Stimulated activated CD8-positive, alpha-beta memory T cell treated with anti-CD3 and anti-CD28 coated beads, Interleukin-4, amount 100 ng/mL, for 48 hours (primary cell): ENCODE measurements at regions not wholly inside any gene's neighbourhood (a gene's known extent, or its start where the extent isn't known, plus 50 kb on each side); places are given as distances from the start of the nearest gene placed in this dataset.

Experiments
- DNase-seq: peaks from one replicate; pipeline ENCODE4 v3.0.0-alpha.2; 2020

- no peak for DNase-seq
These were observed 162.5 kb downstream of the TRMT11 start for GRCh38 chr6:126148853-126149252.

- no peak for DNase-seq
These were observed 166.0 kb downstream of the TRMT11 start for GRCh38 chr6:126152372-126152745.

- DNase-seq, result no peak
These were observed 167.3 kb downstream of the TRMT11 start for GRCh38 chr6:126153661-126154060.

DNA sequence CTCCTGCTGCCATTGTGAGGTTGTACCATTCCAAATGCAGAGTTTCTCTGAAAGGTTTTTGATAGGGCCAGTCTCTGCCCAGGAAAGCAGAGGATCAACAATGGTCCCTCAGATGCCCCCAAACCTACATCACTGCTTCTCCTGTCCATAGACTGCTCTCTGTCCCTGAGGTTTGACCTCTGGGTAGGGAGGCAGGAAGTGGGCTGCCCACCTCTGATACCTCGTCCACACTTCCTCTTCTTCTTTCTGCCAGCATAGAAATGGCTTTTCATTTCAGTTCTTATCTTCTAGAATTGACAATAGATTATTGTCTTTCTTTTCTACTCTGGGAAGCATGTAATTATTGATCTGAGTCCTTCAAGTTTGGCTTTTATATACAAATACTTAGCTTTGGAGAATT lies 170.6 kb downstream of the TRMT11 start:
- no peak for DNase-seq

- no peak for DNase-seq
These were observed 172.2 kb upstream of the CENPW start for GRCh38 chr6:126167726-126168125.

DNA sequence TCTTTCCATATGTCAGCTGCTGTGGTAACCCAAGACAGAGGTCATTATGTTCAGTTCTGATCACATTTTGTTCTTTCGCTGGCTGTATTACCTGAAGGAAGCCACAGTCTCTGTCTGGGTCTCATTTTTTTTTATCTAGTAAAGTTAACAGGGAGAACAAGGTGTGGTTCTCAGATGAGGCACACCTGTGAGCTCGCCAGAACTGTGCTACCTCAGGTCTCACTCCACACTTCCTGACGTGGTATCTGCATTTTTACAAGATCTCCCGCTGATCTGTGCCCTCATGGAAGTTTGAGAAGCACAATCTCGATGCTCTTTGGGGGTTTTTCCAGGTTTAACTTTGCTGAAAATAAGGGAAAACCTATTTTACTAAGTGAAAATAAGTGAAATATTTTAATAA lies 169.5 kb upstream of the CENPW start:
- no peak for DNase-seq

GRCh38 chr6:126170978-126171382 lies 168.9 kb upstream of the CENPW start:
- no peak for DNase-seq

- DNase-seq, result no peak
These were observed 167.8 kb upstream of the CENPW start for GRCh38 chr6:126172131-126172530.

GRCh38 chr6:126173265-126173664 lies 166.7 kb upstream of the CENPW start:
- DNase-seq, result no peak

DNA sequence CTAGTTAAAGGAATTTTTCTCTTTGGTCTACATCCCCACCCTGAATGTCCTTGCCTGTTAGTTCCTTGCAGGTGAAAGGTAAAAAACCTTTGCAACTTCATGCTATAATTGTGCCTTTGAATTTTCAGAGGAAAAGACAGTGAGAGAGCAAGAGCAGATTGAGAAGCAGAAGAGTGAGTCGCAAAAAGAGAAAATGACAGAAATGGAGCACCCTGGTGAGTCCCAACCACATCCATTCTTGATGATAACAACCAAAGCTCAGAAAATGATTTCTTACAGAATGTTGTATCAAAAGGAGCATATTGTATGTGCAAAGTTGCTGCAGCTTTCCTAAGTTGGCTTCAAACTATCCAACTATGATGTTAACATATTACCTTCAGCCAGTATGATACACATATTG lies 165.2 kb upstream of the CENPW start:
- DNase-seq, result no peak

DNA sequence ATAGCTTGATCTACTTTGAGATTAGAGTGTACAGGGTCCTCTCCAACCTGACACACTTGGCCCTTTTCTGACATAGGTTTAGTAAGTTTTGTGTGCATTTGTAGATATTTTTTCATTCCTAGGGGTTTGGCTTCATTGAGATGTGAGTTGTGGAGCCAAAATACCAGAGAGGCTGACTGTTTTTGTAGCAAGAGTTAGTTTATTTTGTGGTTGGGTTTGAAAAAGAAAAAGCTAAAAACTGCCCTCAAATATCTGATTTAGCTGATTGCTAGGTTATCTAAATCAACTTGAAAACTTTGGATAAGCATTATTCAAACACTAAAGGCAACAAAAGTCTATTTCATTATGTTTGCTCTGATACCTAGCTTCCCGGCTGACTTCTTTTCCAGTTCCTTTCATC lies 164.7 kb upstream of the CENPW start:
- no peak for DNase-seq

DNA sequence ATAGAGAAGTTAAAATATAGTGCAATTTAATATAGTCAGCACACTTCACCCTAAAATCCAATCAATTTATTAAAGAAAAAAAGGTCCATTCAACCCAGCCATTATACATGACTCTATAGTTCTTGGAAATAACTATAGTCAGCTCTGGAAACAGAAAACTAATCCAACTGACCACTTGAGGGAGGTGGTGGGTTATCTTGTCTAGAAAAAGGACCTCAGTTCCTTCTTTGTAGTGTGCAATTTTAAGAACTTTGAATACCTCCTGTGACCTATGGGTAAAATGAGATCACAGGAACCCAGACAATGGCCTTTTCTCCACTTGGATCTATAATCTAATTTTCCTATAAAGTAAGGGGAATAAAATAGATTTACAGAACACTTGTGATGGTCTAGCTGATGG lies 163.6 kb upstream of the CENPW start:
- DNase-seq, result no peak

DNA sequence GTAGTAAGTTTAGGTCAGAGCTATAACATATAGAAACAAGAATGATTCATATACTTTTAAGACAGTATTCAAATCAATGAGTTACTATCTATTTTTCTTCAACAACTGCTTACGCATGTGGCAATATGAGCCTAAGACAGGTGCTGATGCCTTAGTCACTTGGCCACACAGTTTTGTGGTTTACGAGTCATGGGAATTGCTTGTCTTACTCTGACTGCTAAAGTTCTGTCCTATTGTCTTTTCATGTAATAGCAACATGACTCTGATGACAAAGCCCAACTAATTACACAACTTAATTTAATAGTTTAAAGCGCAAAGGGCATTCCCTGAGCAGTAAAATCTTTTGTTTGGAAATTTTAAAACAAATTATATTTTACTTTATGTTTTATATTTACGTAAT lies 159.3 kb upstream of the CENPW start:
- peak; percentile 41 for DNase-seq

- DNase-seq, result no peak
These were observed 158.7 kb upstream of the CENPW start for GRCh38 chr6:126181173-126181741.

DNA sequence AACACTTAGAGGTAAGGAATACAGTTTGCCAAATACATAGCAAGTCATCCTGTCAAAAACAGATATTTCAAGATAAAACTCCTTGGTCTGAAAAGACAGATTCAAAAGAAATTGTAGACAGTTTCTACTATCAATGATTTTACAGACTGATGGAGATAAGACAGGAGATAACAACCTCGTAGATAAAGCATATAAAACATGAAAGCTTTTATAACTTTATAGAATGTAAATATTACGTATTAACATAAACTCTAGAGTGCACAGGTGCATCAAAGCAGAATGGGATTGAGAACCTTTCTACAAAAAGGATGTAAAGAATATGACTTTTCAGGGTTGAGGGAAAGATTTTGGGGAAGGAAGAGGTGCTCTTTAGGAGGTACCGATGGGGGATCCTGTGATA lies 158.0 kb upstream of the CENPW start:
- no peak for DNase-seq

DNA sequence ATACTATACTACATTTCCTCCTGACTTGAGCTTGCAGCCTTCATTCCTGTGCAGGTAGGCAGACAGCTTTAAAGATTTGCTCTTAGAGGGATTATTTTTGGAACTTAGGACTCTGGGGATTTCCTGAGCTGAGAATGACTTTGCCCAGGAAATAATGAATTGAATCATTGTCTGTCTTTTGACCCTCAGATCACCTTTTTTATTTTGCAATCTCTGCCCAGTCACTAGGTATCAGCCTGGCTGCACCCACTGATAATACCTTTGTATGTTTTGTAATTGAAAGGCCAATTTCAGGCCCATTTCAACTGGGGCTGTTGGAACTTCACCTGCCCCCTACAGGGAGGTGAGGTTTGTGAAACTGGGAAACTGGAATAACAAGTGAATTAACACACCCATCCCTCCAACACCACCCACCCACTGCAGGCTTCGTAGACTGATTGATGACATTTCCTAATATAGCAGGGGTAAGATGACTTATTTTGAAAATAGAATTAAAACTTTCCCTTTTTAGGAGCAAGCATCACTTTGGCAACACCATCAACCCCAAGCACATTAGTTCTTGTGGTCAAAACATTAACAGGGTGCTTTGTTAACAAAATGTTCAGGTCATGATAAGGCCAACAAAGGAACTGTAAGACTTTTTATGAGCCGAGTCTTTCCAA lies 157.1 kb upstream of the CENPW start:
- DNase-seq, result no peak

- DNase-seq, result no peak
These were observed 154.1 kb upstream of the CENPW start for GRCh38 chr6:126185774-126186173.

DNA sequence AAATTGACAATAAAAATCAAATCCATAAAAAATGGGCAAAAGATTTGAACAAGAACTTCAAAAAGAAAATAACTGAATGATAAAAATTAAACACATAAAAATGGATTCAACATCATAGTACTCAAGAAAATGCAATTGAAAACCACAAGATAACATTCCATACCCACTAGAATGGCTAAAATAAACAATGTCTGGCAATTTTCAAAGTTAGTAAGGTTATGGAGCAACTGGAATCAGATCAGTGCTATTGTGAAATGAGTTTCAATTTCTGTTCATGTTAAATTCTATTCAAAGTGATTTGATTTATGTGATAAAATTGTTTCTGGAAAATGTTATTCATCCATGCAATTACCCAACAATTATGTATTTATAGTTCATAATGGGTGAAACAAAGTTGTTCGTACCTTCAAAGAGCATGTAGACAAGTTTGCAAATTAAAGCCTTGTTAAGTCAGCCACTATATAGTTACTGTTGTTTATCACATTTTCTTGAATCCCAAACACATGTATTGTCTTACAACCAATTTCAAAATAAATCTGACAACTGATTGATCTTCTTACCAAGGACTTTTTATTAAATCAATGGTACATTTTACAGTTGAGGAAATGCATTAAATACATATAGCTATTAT lies 151.5 kb upstream of the CENPW start:
- no peak for DNase-seq

DNA sequence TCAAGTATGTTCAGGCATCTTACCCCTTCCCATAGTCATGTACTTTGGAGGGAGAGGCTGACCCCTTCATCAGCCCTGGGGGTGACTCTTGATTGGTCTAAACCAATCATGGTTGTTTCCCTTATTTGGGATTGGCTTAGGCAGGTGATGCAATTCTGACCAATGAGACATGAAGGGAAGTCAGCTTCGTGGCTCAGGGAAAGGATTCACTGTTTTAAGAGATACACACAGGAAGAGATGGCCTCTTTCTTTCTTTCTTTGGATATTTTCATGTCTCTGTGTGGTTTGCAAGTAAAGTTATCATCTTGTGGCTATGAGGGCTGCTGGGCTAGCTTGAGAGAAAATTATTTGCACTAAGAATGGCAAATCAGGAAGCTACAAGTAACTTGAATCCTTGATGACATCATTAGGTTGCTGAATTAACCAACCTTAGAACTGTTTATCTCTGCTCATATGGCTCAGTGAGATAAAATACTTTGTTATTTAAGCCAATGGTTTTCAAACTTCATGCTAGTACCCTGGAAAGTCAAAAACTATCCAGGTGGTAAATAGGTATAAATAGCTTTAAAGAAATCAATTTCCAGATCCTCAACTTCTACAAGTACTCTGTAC lies 144.2 kb upstream of the CENPW start:
- no peak for DNase-seq

DNA sequence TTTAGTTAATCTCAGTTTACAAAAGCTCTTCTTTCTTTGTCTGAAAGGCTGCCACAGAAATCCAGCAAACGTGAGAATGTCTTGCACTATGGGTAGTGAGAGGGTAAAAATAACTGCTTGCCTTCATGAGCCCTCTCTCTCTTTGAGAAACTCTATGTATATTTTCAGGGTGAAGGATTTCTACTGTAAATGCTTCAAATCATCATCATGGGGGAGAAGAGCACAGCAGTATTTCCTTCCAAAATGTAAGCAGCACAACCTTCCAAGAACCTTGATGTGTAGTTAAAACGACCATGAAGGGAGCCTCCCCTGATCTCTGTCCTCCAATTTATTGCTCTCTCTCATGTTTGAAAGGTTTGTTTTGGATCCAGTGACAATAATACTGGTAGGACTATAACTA lies 141.3 kb upstream of the CENPW start:
- DNase-seq, result no peak

DNA sequence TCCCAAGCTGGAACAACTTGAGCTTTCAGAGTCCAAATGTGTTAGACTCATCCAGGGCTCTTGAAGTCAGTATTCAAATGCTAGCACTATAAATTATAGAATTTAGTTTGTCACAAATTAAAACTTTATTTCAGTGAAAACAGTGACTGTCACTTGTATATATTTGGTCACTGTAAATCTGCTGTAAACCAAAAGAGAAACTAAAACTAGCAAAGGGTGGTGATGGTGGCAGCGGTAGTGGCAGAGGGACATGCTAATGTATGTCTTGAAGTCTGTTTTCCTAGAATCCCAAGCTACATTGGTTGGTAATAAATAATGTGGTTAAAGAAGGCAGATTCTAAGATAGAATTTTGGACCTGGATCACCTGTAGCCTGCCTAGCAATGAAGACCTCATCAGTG lies 140.4 kb upstream of the CENPW start:
- no peak for DNase-seq

DNA sequence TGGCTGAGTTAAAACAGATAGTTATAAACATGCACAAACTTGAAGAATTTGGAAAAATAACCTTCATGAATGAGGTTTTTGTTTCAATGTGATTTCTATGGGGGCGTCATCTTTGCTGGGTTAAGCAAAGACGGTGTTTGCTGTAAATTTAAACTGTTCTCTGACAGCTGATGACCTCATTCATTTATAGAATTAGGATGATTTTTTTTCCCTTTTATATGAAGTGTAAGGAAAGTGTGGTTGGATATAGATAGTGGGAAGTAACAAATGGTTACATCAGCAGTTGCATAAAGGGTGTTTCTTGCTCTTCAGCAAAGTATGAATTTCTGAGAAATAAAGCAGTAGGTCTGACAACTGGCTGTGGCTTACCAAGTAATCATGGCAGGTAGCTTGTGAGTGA lies 137.2 kb upstream of the CENPW start:
- DNase-seq, result no peak

GRCh38 chr6:126204126-126204525 lies 135.8 kb upstream of the CENPW start:
- no peak for DNase-seq

DNA sequence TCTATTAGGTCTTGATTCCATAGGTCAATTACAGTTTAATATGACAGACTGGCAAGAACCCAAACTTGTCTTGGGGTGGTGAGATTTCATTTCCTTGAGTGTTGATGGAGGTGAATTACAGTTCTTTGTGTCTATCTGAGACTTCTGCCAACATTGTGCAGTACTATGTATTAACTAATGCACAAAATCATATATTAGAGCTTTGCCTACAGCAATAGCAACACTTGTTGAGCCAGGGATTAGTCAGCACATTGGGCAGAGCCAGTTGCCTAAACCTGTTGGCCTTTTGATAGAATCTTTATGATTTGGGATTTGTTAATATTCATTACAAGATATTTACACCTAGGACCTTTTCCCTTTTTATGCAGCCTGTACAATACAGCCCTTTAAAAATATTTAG lies 135.3 kb upstream of the CENPW start:
- no peak for DNase-seq
